GM12878 (cell line): ENCODE measurements at regions not wholly inside any gene's neighbourhood (a gene's known extent, or its start where the extent isn't known, plus 50 kb on each side); places are given as distances from the start of the nearest gene placed in this dataset.

ENCODE experiments used
- CBX3 ChIP-seq: fragments of 200-600 bp; sonication (generic); IDR thresholded peaks from 2 replicates; pipeline ENCODE4 v1.6.1; 2016; ENCODE audit warnings: low read depth, borderline replicate concordance
- CUX1 ChIP-seq: IDR thresholded peaks from 2 replicates; pipeline ENCODE4 v1.6.1; 2012; ENCODE audit warnings: improper control_type of control experiment, low read depth, low read length; ENCODE audit not compliant: insufficient replicate concordance
- E2F4 ChIP-seq: IDR thresholded peaks from 2 replicates; pipeline ENCODE4 v1.6.1; 2012; ENCODE audit warnings: low read depth, low read length, improper control_type of control experiment
- E2F8 ChIP-seq: fragments of 450-650 bp; IDR thresholded peaks from 2 replicates; pipeline ENCODE4 v1.6.1; 2018; ENCODE audit warnings: mild to moderate bottlenecking, low read depth, moderate library complexity; ENCODE audit not compliant: partially characterized antibody
- NBN ChIP-seq: fragments of 450-650 bp; IDR thresholded peaks from 2 replicates; pipeline ENCODE4 v1.6.1; 2016
- SIN3A ChIP-seq: IDR thresholded peaks from 2 replicates; pipeline ENCODE4 v1.6.1; 2012; ENCODE audit warnings: low read depth, low read length, improper control_type of control experiment
- SMARCA5 ChIP-seq: fragments of 450-650 bp; IDR thresholded peaks from 2 replicates; pipeline ENCODE4 v1.6.1; 2017; ENCODE audit warnings: mild to moderate bottlenecking
- SREBF1 ChIP-seq: IDR thresholded peaks from 2 replicates; pipeline ENCODE4 v1.6.1; 2012; ENCODE audit warnings: mild to moderate bottlenecking, low read length
- SRF ChIP-seq, 2 experiments: IDR thresholded peaks; 2 replicates each; pipeline ENCODE4 v1.6.1; 2011; ENCODE audit warnings: low read depth in 2 of 2, low read length in 2 of 2, mild to moderate bottlenecking in 1 of 2, moderate library complexity in 1 of 2
- SUPT20H ChIP-seq: IDR thresholded peaks from 2 replicates; pipeline ENCODE4 v1.6.1; 2011; ENCODE audit warnings: low read depth, mild to moderate bottlenecking, low read length, moderate library complexity, borderline replicate concordance; ENCODE audit not compliant: control insufficient read depth
- TBL1XR1 ChIP-seq: IDR thresholded peaks from 2 replicates; pipeline ENCODE4 v1.6.1; 2012; ENCODE audit warnings: low read depth, low read length, improper control_type of control experiment
- TCF7 ChIP-seq: IDR thresholded peaks from 2 replicates; pipeline ENCODE4 v1.6.1; 2014; ENCODE audit warnings: antibody characterized with exemption, borderline replicate concordance
- ZBTB11 ChIP-seq: fragments of 450-650 bp; formaldehyde crosslinking; IDR thresholded peaks from 2 replicates; pipeline ENCODE4 v1.5.0; 2022; ENCODE audit warnings: mild to moderate bottlenecking, missing genetic modification characterization
- ZNF622 ChIP-seq: fragments of 450-650 bp; IDR thresholded peaks from 2 replicates; pipeline ENCODE4 v1.6.1; 2017; ENCODE audit warnings: mild to moderate bottlenecking, inconsistent platforms
- ZSCAN29 ChIP-seq: fragments of 450-650 bp; IDR thresholded peaks from 2 replicates; pipeline ENCODE4 v1.6.1; 2017; ENCODE audit warnings: mild to moderate bottlenecking, moderate library complexity
- TF ChIP-seq, protein P1 (sequence below): IDR thresholded peaks from 2 replicates; pipeline ENCODE4 v1.6.1; 2012; ENCODE audit warnings: low read depth, low read length, improper control_type of control experiment

- no peak for TF ChIP-seq ZBTB11 (CRISPR knock-in tag)
- no peak for TF ChIP-seq SUPT20H
- no peak for TF ChIP-seq SRF (IDR thresholded peaks at IDR 0.05; ENCODE audit: low read depth in 2 of 2, low read length in 2 of 2)
- no peak for TF ChIP-seq ZSCAN29
- TF ChIP-seq E2F4: no peak
- no peak for TF ChIP-seq CUX1
- no peak for TF ChIP-seq NBN
- no peak for TF ChIP-seq TBL1XR1
- no peak for TF ChIP-seq CBX3
- TF ChIP-seq SREBF1: no peak
- TF ChIP-seq E2F8: no peak
- TF ChIP-seq, protein P1, sequence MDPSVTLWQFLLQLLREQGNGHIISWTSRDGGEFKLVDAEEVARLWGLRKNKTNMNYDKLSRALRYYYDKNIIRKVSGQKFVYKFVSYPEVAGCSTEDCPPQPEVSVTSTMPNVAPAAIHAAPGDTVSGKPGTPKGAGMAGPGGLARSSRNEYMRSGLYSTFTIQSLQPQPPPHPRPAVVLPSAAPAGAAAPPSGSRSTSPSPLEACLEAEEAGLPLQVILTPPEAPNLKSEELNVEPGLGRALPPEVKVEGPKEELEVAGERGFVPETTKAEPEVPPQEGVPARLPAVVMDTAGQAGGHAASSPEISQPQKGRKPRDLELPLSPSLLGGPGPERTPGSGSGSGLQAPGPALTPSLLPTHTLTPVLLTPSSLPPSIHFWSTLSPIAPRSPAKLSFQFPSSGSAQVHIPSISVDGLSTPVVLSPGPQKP: no peak
- TF ChIP-seq TCF7: no peak
- no peak for TF ChIP-seq SMARCA5
- no peak for TF ChIP-seq ZNF622
- no peak for TF ChIP-seq SIN3A
- TF ChIP-seq, all 136 proteins: peak for 0
Observed at GRCh38 chr15:77540312-77541060, 92.2 kb downstream of the LINGO1 start (continued).
